ENCODE measurements at regions not wholly inside any gene's neighbourhood (a gene's known extent, or its start where the extent isn't known, plus 50 kb on each side); places are given as distances from the start of the nearest gene placed in this dataset.

- TF ChIP-seq CTCF (IDR thresholded peaks at IDR 0.05), result no peak
- no peak for TF ChIP-seq EZH2phosphoT487 (IDR thresholded peaks at IDR 0.05; ENCODE audit: borderline replicate concordance, low read depth)
Observed at GRCh38 chr1:148328884-148329283, 154.2 kb downstream of the PPIAL4G start.

Data from SK-N-SH (cell line).